HFFc6 (cell line): ENCODE measurements at regions not wholly inside any gene's neighbourhood (a gene's known extent, or its start where the extent isn't known, plus 50 kb on each side); places are given as distances from the start of the nearest gene placed in this dataset.

Source experiments
- DNase-seq: peaks from one replicate; pipeline ENCODE4 v3.0.0-alpha.2; 2018
- H3K27ac Mint-ChIP-seq: 2 replicates; pipeline ENCODE4 v1.8.0; 2020; ENCODE audit warnings: mild to moderate bottlenecking, mixed read lengths
- H3K27me3 Mint-ChIP-seq: 2 replicates; pipeline ENCODE4 v1.8.0; 2021; ENCODE audit warnings: mild to moderate bottlenecking, moderate library complexity, mixed read lengths; ENCODE audit not compliant: insufficient read depth
- H3K36me3 Mint-ChIP-seq: 2 replicates; pipeline ENCODE4 v1.8.0; 2021; ENCODE audit warnings: low read depth, mixed read lengths
- H3K4me1 Mint-ChIP-seq: 2 replicates; pipeline ENCODE4 v1.8.0; 2020; ENCODE audit warnings: low read depth, mixed read lengths
- H3K4me3 Mint-ChIP-seq: 2 replicates; pipeline ENCODE4 v1.8.0; 2020; ENCODE audit warnings: mild to moderate bottlenecking, moderate library complexity, mixed read lengths
- H3K9me3 Mint-ChIP-seq: 2 replicates; pipeline ENCODE4 v1.8.0; 2020; ENCODE audit warnings: mild to moderate bottlenecking, mixed read lengths
- TF ChIP-seq, protein P1 (sequence below): fragments of 200-600 bp; sonication (generic); IDR thresholded peaks from 2 replicates; pipeline ENCODE4 v1.5.0; 2021; ENCODE audit warnings: antibody characterized with exemption, mild to moderate bottlenecking

DNA sequence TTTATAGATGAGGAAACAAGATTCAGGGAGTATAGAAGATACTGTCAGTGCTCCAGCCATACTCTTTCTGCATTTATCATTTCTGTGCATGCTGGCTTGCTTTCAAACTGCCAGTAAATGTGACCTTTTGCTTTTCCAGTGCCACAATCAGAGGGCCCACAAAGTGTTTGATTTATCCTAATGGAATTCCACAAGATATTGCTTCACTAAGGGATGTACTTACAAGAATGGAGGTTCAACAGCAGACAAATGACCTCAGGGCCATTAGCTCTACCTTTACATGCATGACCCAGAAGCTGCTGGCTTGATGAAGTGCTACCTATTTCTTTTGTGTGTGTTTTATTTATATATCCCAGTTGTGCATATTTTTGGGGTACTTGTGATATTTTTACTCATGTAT lies 171.5 kb upstream of the GRIK2 start:
- TF ChIP-seq, protein P1, sequence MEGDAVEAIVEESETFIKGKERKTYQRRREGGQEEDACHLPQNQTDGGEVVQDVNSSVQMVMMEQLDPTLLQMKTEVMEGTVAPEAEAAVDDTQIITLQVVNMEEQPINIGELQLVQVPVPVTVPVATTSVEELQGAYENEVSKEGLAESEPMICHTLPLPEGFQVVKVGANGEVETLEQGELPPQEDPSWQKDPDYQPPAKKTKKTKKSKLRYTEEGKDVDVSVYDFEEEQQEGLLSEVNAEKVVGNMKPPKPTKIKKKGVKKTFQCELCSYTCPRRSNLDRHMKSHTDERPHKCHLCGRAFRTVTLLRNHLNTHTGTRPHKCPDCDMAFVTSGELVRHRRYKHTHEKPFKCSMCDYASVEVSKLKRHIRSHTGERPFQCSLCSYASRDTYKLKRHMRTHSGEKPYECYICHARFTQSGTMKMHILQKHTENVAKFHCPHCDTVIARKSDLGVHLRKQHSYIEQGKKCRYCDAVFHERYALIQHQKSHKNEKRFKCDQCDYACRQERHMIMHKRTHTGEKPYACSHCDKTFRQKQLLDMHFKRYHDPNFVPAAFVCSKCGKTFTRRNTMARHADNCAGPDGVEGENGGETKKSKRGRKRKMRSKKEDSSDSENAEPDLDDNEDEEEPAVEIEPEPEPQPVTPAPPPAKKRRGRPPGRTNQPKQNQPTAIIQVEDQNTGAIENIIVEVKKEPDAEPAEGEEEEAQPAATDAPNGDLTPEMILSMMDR: no peak
- Mint-ChIP-seq H3K9me3 (peaks cover 19% of the 10 kb centered on the region), H3K27ac (no peak overlapping the region), H3K4me1 (peaks cover 10% of the 10 kb centered on the region), H3K4me3 (no peak overlapping the region), H3K27me3 (no peaks in the 10 kb centered on the region), H3K36me3 (peaks cover 13% of the 10 kb centered on the region)
- no peak for DNase-seq

DNA sequence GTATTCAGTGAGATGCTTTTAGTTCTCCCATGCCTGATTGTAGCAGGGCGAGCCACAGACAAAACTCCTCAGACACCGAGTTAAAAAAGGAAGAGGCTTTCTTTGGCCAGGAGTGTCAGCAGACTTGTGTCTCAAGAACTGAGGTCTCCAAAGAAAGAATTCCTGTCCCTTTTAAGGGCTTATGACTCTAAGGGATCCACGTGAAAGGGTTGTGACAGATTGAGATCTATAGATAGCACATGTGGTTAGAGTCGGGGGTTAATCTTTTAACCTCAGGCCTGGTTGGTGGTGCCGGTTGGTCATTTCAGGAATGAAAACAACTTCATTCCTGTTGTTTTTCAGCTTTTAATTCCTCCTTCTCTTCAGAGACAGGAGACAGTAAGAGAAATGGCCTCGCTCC lies 168.8 kb upstream of the GRIK2 start:
- TF ChIP-seq, protein P1: no peak
- Mint-ChIP-seq H3K4me3 (no peak overlapping the region), H3K9me3 (peaks cover 19% of the 10 kb centered on the region), H3K36me3 (peaks cover 13% of the 10 kb centered on the region), H3K27ac (no peak overlapping the region), H3K4me1 (peaks cover 13% of the 10 kb centered on the region), H3K27me3 (no peaks in the 10 kb centered on the region)
- DNase-seq: no peak

DNA sequence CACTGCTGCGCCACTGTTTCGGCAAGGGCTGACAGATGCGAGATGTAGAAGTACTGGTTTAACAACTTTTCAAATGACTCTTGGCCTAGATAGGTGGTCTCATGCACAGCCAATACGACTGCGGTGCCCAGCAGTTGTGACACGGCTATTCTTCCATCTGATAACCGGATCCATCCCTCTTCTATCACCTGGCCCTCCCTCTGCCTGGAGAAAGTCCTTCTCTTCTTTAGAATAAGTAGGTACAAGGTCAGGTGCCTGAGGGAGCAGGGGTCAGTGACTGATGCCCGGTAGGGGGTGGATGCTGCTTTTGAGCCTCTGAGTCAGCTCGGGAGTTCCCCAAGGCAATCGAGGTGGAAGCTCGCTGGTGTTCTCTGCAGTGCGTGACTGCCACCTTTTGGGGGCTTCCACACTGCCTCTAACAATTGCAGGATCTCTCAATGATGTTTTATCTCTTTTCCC lies 166.8 kb upstream of the GRIK2 start:
- Mint-ChIP-seq H3K27ac (no peak overlapping the region), H3K4me1 (peaks cover 18% of the 10 kb centered on the region), H3K36me3 (peaks cover 13% of the 10 kb centered on the region), H3K27me3 (no peaks in the 10 kb centered on the region), H3K9me3 (peaks cover 19% of the 10 kb centered on the region), H3K4me3 (no peak overlapping the region)
- peak; percentile 64 for DNase-seq
- TF ChIP-seq, protein P1: peak; percentile 76

DNA sequence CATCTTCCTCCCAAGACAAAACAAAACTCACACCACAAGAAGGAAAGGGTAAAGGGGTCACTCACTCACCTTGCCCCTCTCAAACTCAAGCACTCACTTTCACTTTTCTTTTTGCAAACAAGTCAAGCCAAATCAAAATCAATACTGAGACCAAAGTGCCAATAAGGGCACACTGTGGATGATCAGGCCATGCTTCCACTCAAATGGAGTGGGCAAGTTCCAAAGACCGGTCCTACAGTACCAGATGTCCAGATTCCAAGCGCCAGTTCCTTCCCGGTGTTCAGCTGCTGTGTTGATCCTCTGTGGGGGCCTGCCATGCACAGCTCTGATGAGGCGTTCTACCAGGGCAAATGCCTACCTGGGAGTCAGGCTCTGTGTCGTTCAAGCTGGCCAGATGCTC lies 162.6 kb upstream of the GRIK2 start:
- TF ChIP-seq, protein P1: no peak
- H3K27me3 Mint-ChIP-seq: no peaks in the 10 kb centered on the region
- peaks cover 4% of the 10 kb centered on the region for H3K9me3 Mint-ChIP-seq
- peaks cover 18% of the 10 kb centered on the region for H3K4me1 Mint-ChIP-seq
- peaks cover 4% of the 10 kb centered on the region; the same call in 1 of the 2 replicates for H3K36me3 Mint-ChIP-seq
- no peak overlapping the region for H3K4me3 Mint-ChIP-seq
- no peak for DNase-seq
- H3K27ac Mint-ChIP-seq: no peak overlapping the region

DNA sequence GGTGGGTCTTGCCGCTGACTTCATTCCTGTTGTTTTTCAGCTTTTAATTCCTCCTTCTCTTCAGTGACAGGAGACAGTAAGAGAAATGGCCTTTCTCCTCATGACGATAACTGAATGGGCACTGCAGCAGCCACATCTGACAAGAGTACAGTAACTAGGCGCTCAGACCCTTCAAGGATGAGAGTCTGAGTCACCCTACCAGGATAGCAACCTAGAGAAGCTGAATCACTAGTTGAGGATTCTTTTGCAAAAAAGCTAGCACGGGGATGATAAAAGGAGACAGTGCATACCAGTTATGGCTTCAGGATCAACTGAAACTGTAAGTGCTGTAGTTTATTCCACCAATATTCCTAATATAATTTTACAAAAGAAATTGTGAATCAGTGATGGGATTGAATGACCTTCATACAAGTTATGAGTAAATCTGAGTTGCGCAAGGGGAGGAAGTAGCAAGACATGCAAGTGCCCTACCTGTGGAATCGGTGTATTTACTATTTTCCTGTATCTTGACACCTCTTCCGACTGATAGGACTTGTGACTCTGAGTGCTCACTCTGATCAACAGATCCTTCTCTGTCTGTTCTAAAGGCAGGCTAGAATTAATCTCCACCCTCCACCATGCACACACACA lies 161.8 kb upstream of the GRIK2 start:
- Mint-ChIP-seq H3K36me3 (peaks cover 2% of the 10 kb centered on the region; the same call in 1 of the 2 replicates), H3K27me3 (no peaks in the 10 kb centered on the region), H3K4me3 (no peak overlapping the region), H3K27ac (no peak overlapping the region), H3K9me3 (no peaks in the 10 kb centered on the region), H3K4me1 (peaks cover 15% of the 10 kb centered on the region)
- TF ChIP-seq, protein P1: no peak
- DNase-seq: peak; percentile 9
